IMR-90 (cell line): ENCODE measurements at regions not wholly inside any gene's neighbourhood (a gene's known extent, or its start where the extent isn't known, plus 50 kb on each side); places are given as distances from the start of the nearest gene placed in this dataset.
"Not testable (repeated sequence)": the region's sequence is repeated elsewhere in the genome, so short reads cannot be mapped to it uniquely, and the experiment has no call there.

ENCODE experiments used
- CTCF ChIP-seq: conservative IDR thresholded peaks from 2 replicates; pipeline ENCODE4 v1.5.1; 2012; ENCODE audit warnings: mild to moderate bottlenecking, low read depth, low read length, improper control_type of control experiment
- NFE2L2 ChIP-seq: fragments of 150-350 bp; IDR thresholded peaks from 2 replicates; pipeline ENCODE4 v1.6.1; 2016; ENCODE audit warnings: low read depth, mild to moderate bottlenecking, low read length
- POLR2A ChIP-seq: IDR thresholded peaks from 2 replicates; pipeline ENCODE4 v1.6.1; 2012; ENCODE audit warnings: mild to moderate bottlenecking, low read depth, low read length
- RAD21 ChIP-seq: IDR thresholded peaks from 2 replicates; pipeline ENCODE4 v1.6.1; 2012; ENCODE audit warnings: low read length, improper control_type of control experiment
- RCOR1 ChIP-seq: IDR thresholded peaks from 2 replicates; pipeline ENCODE4 v1.6.1; 2012; ENCODE audit warnings: mild to moderate bottlenecking, low read length, improper control_type of control experiment; ENCODE audit not compliant: insufficient replicate concordance
- SMC3 ChIP-seq: fragments of 150-350 bp; IDR thresholded peaks from 2 replicates; pipeline ENCODE4 v1.6.1; 2016; ENCODE audit warnings: low read depth, mild to moderate bottlenecking, antibody characterized with exemption, low read length, moderate library complexity
- TF ChIP-seq, protein P1 (sequence below): fragments of 150-350 bp; IDR thresholded peaks from 2 replicates; pipeline ENCODE4 v1.6.1; 2017; ENCODE audit warnings: mild to moderate bottlenecking, antibody characterized with exemption, low read length, low read depth
- TF ChIP-seq, protein P2 (sequence below): fragments of 150-350 bp; IDR thresholded peaks from 2 replicates; pipeline ENCODE4 v1.6.1; 2016; ENCODE audit warnings: low read depth, mild to moderate bottlenecking, low read length, moderate library complexity, borderline replicate concordance

GRCh38 chr14:106300951-106301510 is 774.6 kb downstream of the TMEM121 start:
- TF ChIP-seq, protein P1, sequence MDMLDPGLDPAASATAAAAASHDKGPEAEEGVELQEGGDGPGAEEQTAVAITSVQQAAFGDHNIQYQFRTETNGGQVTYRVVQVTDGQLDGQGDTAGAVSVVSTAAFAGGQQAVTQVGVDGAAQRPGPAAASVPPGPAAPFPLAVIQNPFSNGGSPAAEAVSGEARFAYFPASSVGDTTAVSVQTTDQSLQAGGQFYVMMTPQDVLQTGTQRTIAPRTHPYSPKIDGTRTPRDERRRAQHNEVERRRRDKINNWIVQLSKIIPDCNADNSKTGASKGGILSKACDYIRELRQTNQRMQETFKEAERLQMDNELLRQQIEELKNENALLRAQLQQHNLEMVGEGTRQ: not testable (repeated sequence)
- TF ChIP-seq CTCF, RCOR1, POLR2A, RAD21, NFE2L2, SMC3: not testable (repeated sequence)
- TF ChIP-seq, protein P2, sequence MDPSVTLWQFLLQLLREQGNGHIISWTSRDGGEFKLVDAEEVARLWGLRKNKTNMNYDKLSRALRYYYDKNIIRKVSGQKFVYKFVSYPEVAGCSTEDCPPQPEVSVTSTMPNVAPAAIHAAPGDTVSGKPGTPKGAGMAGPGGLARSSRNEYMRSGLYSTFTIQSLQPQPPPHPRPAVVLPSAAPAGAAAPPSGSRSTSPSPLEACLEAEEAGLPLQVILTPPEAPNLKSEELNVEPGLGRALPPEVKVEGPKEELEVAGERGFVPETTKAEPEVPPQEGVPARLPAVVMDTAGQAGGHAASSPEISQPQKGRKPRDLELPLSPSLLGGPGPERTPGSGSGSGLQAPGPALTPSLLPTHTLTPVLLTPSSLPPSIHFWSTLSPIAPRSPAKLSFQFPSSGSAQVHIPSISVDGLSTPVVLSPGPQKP: not testable (repeated sequence)
